Ectodermal cell (in vitro differentiated cells): ENCODE measurements at regions not wholly inside any gene's neighbourhood (a gene's known extent, or its start where the extent isn't known, plus 50 kb on each side); places are given as distances from the start of the nearest gene placed in this dataset.

Experiments used
- H3K27ac ChIP-seq: 2 replicates; pipeline ENCODE4 v1.7.0; 2013; ENCODE audit warnings: mild to moderate bottlenecking, low read depth, low read length; ENCODE audit not compliant: insufficient read depth, poor library complexity, severe bottlenecking
- H3K27me3 ChIP-seq: 2 replicates; pipeline ENCODE4 v1.7.0; 2013; ENCODE audit warnings: mild to moderate bottlenecking, low read length; ENCODE audit not compliant: insufficient read depth, control insufficient read depth, poor library complexity, severe bottlenecking
- H3K36me3 ChIP-seq: one replicate; pipeline ENCODE4 v1.7.0; 2013; ENCODE audit warnings: low read length; ENCODE audit not compliant: control insufficient read depth, insufficient read depth
- H3K4me1 ChIP-seq: one replicate; pipeline ENCODE4 v1.7.0; 2013; ENCODE audit warnings: low read length; ENCODE audit not compliant: control insufficient read depth, insufficient read depth
- H3K4me3 ChIP-seq: 2 replicates; pipeline ENCODE4 v1.7.0; 2013; ENCODE audit warnings: low read depth, low read length, control low read depth; ENCODE audit not compliant: insufficient read depth
- H3K9me3 ChIP-seq: 2 replicates; pipeline ENCODE4 v1.7.0; 2013; ENCODE audit warnings: mild to moderate bottlenecking, low read length, moderate library complexity; ENCODE audit not compliant: control insufficient read depth
- WGBS, 2 experiments: methylation state at CpG; one replicate each; pipeline ENCODE4 v1.1.7; 2013; ENCODE audit warnings: missing lambda C conversion rate in 2 of 2; 5-methylcytosine and 5-hydroxymethylcytosine counted together

- no peak overlapping the region for H3K27ac ChIP-seq
- H3K4me3 ChIP-seq = no peak overlapping the region
- H3K4me1 ChIP-seq = peaks cover 6% of the 10 kb centered on the region
- peaks cover 19% of the 10 kb centered on the region for H3K27me3 ChIP-seq
- H3K36me3 ChIP-seq = no peaks in the 10 kb centered on the region
- 95% methylated on average over 2 of the region's 2 CpGs for WGBS, 2 experiments
- no peaks in the 10 kb centered on the region for H3K9me3 ChIP-seq
Observed at GRCh38 chr1:37233606-37234005, 199.3 kb upstream of the GRIK3 start.

DNA sequence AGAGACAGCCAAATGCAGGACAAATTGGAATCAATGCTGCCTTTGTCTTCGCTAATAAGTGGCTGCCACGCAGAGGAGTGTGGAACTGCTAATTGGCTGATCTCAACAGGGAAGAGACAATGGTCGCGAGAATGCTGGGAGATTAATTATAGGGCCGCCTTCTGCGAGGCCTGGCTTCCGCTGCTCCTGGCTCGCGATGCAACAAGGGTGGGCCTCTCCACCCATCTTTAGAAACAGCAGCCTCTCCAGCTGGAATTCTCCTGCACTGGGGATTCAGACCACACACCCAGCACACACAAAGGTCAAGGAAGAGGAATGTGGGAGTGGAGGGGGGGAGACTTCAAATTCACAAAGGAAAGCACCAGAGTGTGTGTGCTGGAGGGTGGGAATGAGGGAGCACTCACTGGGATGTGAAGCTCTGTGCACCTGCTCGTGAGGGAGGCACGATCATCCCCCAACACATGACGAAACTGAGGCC lies 200.7 kb upstream of the GRIK3 start:
- H3K4me3 ChIP-seq = no peak overlapping the region
- H3K9me3 ChIP-seq = no peaks in the 10 kb centered on the region
- H3K27ac ChIP-seq = no peak overlapping the region
- 5 to 7% methylated on average over 12 of the region's 12 CpGs for WGBS, 2 experiments
- peaks cover 6% of the 10 kb centered on the region for H3K4me1 ChIP-seq
- peaks cover 19% of the 10 kb centered on the region for H3K27me3 ChIP-seq
- H3K36me3 ChIP-seq = no peaks in the 10 kb centered on the region

DNA sequence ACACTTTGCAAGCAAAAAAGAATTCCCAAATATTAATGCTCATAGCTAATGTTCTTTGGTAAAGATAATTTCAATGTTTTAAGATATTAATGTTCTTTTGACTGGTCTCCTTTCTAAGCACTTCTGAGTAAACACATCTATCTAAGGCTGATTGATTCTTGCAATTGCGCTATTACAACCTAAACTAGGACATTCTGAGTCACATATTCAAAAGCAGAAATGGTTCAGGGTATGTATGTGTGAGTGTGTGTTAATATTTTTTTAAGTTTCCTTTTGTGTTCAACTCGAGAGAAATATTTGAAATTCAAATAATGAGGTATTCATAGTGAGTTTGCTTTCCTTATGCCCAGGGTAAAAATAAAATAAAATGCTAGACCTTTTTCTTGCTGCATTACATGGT lies 203.6 kb upstream of the GRIK3 start:
- no peaks in the 10 kb centered on the region for H3K9me3 ChIP-seq
- H3K36me3 ChIP-seq = no peaks in the 10 kb centered on the region
- H3K27me3 ChIP-seq = peaks cover 24% of the 10 kb centered on the region
- WGBS, 2 experiments = 56 to 80% methylated on average over 1 to 2 of the region's 2 CpGs
- peaks cover 15% of the 10 kb centered on the region for H3K4me1 ChIP-seq
- H3K27ac ChIP-seq = no peak overlapping the region
- H3K4me3 ChIP-seq = no peak overlapping the region

GRCh38 chr1:37238364-37239224 lies 204.3 kb upstream of the GRIK3 start:
- 50 to 70% methylated on average over 10 to 11 of the region's 11 CpGs for WGBS, 2 experiments
- no peaks in the 10 kb centered on the region for H3K9me3 ChIP-seq
- H3K4me3 ChIP-seq = no peak overlapping the region
- no peaks in the 10 kb centered on the region for H3K36me3 ChIP-seq
- peaks cover 20% of the 10 kb centered on the region for H3K27me3 ChIP-seq
- no peak overlapping the region for H3K27ac ChIP-seq
- peaks cover 21% of the 10 kb centered on the region for H3K4me1 ChIP-seq

GRCh38 chr1:37239225-37239740 lies 205.0 kb upstream of the GRIK3 start:
- no peak overlapping the region for H3K4me3 ChIP-seq
- no peaks in the 10 kb centered on the region for H3K9me3 ChIP-seq
- H3K36me3 ChIP-seq = no peaks in the 10 kb centered on the region
- no peak overlapping the region for H3K27ac ChIP-seq
- peaks cover 25% of the 10 kb centered on the region for H3K4me1 ChIP-seq
- peaks cover 19% of the 10 kb centered on the region for H3K27me3 ChIP-seq
- 86 to 89% methylated on average over 4 of the region's 4 CpGs for WGBS, 2 experiments

DNA sequence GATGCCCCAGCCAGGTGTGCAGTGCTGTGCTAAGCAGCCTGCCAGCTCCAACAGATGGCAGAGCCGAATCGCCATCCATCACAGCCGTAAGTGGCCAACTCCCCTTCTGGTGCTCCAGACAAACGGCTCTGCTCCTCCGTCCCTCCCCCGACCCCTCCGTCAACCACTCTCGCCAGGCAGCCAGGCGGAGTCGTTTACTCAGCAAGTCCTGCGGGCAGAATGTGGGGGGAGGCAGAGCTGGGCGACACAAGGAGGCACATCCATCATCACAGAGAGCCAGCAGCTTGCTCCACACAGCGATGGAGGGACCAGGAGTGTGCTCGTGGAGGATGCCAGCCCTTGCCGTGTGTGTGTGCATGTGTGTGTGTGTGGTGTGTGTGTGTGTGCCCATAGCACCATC lies 206.6 kb upstream of the GRIK3 start:
- no peaks in the 10 kb centered on the region for H3K9me3 ChIP-seq
- H3K27ac ChIP-seq = no peak overlapping the region
- WGBS, 2 experiments = 44 to 55% methylated on average over 15 of the region's 15 CpGs
- peaks cover 19% of the 10 kb centered on the region for H3K4me1 ChIP-seq
- H3K4me3 ChIP-seq = no peak overlapping the region
- no peaks in the 10 kb centered on the region for H3K36me3 ChIP-seq
- peaks cover 18% of the 10 kb centered on the region for H3K27me3 ChIP-seq

- no peak overlapping the region for H3K4me3 ChIP-seq
- WGBS, 2 experiments = 73 to 76% methylated on average over 5 of the region's 5 CpGs
- peaks cover 19% of the 10 kb centered on the region for H3K4me1 ChIP-seq
- peaks cover 6% of the 10 kb centered on the region for H3K27me3 ChIP-seq
- H3K27ac ChIP-seq = no peak overlapping the region
- H3K36me3 ChIP-seq = no peaks in the 10 kb centered on the region
- H3K9me3 ChIP-seq = no peaks in the 10 kb centered on the region
Observed at GRCh38 chr1:37242501-37242900, 208.2 kb upstream of the GRIK3 start.

- H3K4me3 ChIP-seq = no peak overlapping the region
Observed at GRCh38 chr1:37243368-37244082, 209.2 kb upstream of the GRIK3 start.

DNA sequence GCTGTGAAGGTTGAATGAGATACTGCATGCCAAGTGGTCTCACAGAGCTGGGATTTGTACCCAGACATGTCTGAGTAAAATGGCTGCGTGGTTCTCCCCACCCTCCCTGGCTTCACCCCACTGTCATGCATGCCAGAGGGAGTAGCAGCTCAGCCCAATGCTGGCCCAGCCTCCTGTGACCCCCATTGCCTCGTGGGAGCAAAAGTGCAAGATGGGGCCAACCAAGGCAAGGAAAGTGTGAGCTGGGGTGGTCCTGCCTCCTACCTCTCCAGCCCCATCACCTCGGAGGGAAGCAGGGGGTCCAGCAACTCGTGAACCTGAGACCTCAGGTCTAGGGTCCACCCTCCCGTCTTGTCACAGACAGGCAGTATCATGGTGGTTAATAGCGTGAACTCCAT lies 209.8 kb upstream of the GRIK3 start:
- 91 to 94% methylated on average over 6 of the region's 6 CpGs for WGBS, 2 experiments
- no peak overlapping the region for H3K27ac ChIP-seq
- H3K4me1 ChIP-seq = peaks cover 19% of the 10 kb centered on the region
- no peaks in the 10 kb centered on the region for H3K36me3 ChIP-seq
- peaks cover 5% of the 10 kb centered on the region for H3K27me3 ChIP-seq
- H3K4me3 ChIP-seq = no peak overlapping the region
- H3K9me3 ChIP-seq = no peaks in the 10 kb centered on the region

More at GRCh38 chr1:37243368-37244082, 209.2 kb upstream of the GRIK3 start:
- H3K27ac ChIP-seq = no peak overlapping the region
- no peaks in the 10 kb centered on the region for H3K9me3 ChIP-seq
- H3K4me1 ChIP-seq = peaks cover 19% of the 10 kb centered on the region
- peaks cover 5% of the 10 kb centered on the region for H3K27me3 ChIP-seq
- WGBS, 2 experiments = 50 to 64% methylated on average over 9 to 12 of the region's 12 CpGs
- no peaks in the 10 kb centered on the region for H3K36me3 ChIP-seq

- Histone ChIP-seq H3K36me3 (no peaks in the 10 kb centered on the region), H3K9me3 (no peaks in the 10 kb centered on the region), H3K4me3 (no peak overlapping the region), H3K4me1 (peaks cover 19% of the 10 kb centered on the region), H3K27ac (no peak overlapping the region), H3K27me3 (peaks cover 5% of the 10 kb centered on the region)
- WGBS, 2 experiments = 89 to 94% methylated on average over 3 of the region's 3 CpGs
Observed at GRCh38 chr1:37244815-37245214, 210.5 kb upstream of the GRIK3 start.
